ENCODE measurements at regions not wholly inside any gene's neighbourhood (a gene's known extent, or its start where the extent isn't known, plus 50 kb on each side); places are given as distances from the start of the nearest gene placed in this dataset.

- H3K27me3 ChIP-seq (ENCODE audit: control insufficient read depth in 2 of 2, insufficient read depth in 2 of 2, low read length in 2 of 2), result no peaks in the 10 kb centered on the region
- H3K9me3 ChIP-seq (replicated peaks; ENCODE audit: control insufficient read depth, insufficient read depth, low read length), result no peaks in the 10 kb centered on the region
- H3K9ac ChIP-seq (replicated peaks; ENCODE audit: extremely low read depth, insufficient read depth, low read length), result no peak overlapping the region
- ChIA-PET CTCF (interaction anchor here (1.2 kb wide), 1 partner anchor 30 kb away, joined by 3 read pairs; no protein-coding TSS in a partner anchor), POLR2A (no interaction called here)
- no peak for FAIRE-seq
- no peak overlapping the region for H2AFZ ChIP-seq (ENCODE audit: low read depth, low read length)
- H3K4me1 ChIP-seq (ENCODE audit: control insufficient read depth, extremely low read depth, insufficient read depth, low read length), result no peaks in the 10 kb centered on the region
- H3K79me2 ChIP-seq (ENCODE audit: control insufficient read depth, insufficient read depth, low read length), result no peaks in the 10 kb centered on the region
- no peaks in the 10 kb centered on the region for H4K20me1 ChIP-seq (replicated peaks; ENCODE audit: control insufficient read depth, extremely low read depth, insufficient read depth, low read length)
- intact Hi-C loops (cut with micrococcal nuclease), result no loop called here
- dilution Hi-C loops (cut with MboI; ENCODE audit: extremely low pct_ligation_motif_present, low sequenced_read_pairs), result no loop called here
- no peaks in the 10 kb centered on the region for H3K36me3 ChIP-seq (ENCODE audit: control insufficient read depth in 2 of 2, extremely low read depth in 1 of 2, insufficient read depth in 2 of 2, low read length in 2 of 2)
- TF ChIP-seq POLR2A (IDR thresholded peaks at IDR 0.05; ENCODE audit: low read depth, low read length) (no peak), CTCF (IDR thresholded peaks at IDR 0.05; ENCODE audit: extremely low read depth in 1 of 2, insufficient read depth in 1 of 2, low read depth in 1 of 2, low read length in 2 of 2) (no peak), EZH2 (IDR thresholded peaks at IDR 0.05; ENCODE audit: borderline replicate concordance, low read depth, low read length, severe bottlenecking) (no peak), GATA2 (IDR thresholded peaks at IDR 0.05; ENCODE audit: insufficient read depth, insufficient read length, low read depth, low read length) (no peak), FOS (IDR thresholded peaks at IDR 0.05; ENCODE audit: borderline replicate concordance, insufficient read depth, low read length) (no peak), MAX (IDR thresholded peaks at IDR 0.05; ENCODE audit: insufficient read depth, insufficient read length) (no peak), JUN (IDR thresholded peaks at IDR 0.05; ENCODE audit: borderline replicate concordance, insufficient read depth, insufficient read length, low read depth) (no peak), MYC (IDR thresholded peaks at IDR 0.05; ENCODE audit: low read depth, low read length) (no peak), POLR2AphosphoS5 (IDR thresholded peaks at IDR 0.05; ENCODE audit: insufficient read depth, low read depth, low read length) (no peak)
- no TSS peak for BruUV-seq (replicated peaks)
- H3K4me3 ChIP-seq (replicated peaks in 1 of 3; ENCODE audit: insufficient read depth in 1 of 3, low read depth in 1 of 3, low read length in 3 of 3), result no peak overlapping the region
- H3K9me1 ChIP-seq (replicated peaks; ENCODE audit: control insufficient read depth, extremely low read depth, insufficient read depth, low read length), result no peaks in the 10 kb centered on the region
- no peak for DNase-seq (ENCODE audit: low read depth, low spot score)
- no peak overlapping the region for H3K27ac ChIP-seq (ENCODE audit: insufficient read depth, low read depth, low read length)
- H3K4me2 ChIP-seq (ENCODE audit: insufficient read depth, low read length), result no peak overlapping the region
Measured at GRCh38 chr12:87142342-87142741, 886.2 kb upstream of the MGAT4C start.

Data from endothelial cell of umbilical vein (primary cell).